Breast epithelium (tissue), 3 donors: ENCODE measurements at regions not wholly inside any gene's neighbourhood (a gene's known extent, or its start where the extent isn't known, plus 50 kb on each side); places are given as distances from the start of the nearest gene placed in this dataset.
"Not testable (repeated sequence)": the region's sequence is repeated elsewhere in the genome, so short reads cannot be mapped to it uniquely, and the experiment has no call there.

Experiments used
- POLR2A ChIP-seq: fragments of 450-650 bp; IDR thresholded peaks from one replicate; pipeline ENCODE4 v1.6.1; 2016; ENCODE audit warnings: antibody characterized with exemption, mild to moderate bottlenecking, moderate library complexity
- POLR2AphosphoS5 ChIP-seq, 3 donors: sonication (generic); formaldehyde crosslinking; IDR thresholded peaks; one replicate each; pipeline ENCODE4 v1.6.1; 2017; ENCODE audit warnings: antibody characterized with exemption in 3 of 3
- TF ChIP-seq, protein P1 (sequence below), 3 donors: fragments of 450-650 bp; IDR thresholded peaks; one replicate each; pipeline ENCODE4 v1.5.1; 2016 to 2017; ENCODE audit warnings: antibody characterized with exemption in 3 of 3, mild to moderate bottlenecking in 3 of 3, moderate library complexity in 3 of 3

DNA sequence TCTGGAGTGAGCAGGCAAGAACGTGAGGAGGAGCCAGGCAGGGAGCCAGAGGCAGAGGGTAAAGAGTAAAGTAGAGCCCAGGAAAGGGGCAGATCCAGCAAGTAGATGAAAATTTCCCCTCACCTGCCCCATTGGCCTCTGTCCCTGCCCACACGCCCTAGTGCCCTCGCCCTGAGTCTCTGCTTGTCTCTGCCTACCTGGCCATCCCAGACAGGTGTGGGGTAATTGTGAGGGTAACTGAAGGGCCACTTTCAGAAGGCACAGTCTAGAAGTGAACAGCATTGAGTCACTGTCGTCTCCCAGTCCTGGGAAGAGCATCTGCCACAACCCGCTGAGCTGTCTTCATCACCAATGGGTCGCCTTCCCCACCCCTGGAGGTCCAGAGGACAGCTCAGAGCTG, 1756.8 kb downstream of the TP53TG3F start:
- TF ChIP-seq, protein P1, sequence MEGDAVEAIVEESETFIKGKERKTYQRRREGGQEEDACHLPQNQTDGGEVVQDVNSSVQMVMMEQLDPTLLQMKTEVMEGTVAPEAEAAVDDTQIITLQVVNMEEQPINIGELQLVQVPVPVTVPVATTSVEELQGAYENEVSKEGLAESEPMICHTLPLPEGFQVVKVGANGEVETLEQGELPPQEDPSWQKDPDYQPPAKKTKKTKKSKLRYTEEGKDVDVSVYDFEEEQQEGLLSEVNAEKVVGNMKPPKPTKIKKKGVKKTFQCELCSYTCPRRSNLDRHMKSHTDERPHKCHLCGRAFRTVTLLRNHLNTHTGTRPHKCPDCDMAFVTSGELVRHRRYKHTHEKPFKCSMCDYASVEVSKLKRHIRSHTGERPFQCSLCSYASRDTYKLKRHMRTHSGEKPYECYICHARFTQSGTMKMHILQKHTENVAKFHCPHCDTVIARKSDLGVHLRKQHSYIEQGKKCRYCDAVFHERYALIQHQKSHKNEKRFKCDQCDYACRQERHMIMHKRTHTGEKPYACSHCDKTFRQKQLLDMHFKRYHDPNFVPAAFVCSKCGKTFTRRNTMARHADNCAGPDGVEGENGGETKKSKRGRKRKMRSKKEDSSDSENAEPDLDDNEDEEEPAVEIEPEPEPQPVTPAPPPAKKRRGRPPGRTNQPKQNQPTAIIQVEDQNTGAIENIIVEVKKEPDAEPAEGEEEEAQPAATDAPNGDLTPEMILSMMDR (IDR thresholded peaks at IDR 0.05): not testable (repeated sequence)
- TF ChIP-seq POLR2A; POLR2AphosphoS5 (IDR thresholded peaks at IDR 0.05): not testable (repeated sequence)
